Tibial nerve (tissue), 4 donors: ENCODE measurements at regions not wholly inside any gene's neighbourhood (a gene's known extent, or its start where the extent isn't known, plus 50 kb on each side); places are given as distances from the start of the nearest gene placed in this dataset.

Source experiments
- DNase-seq, 2 donors: peaks; one replicate each; pipeline ENCODE4 v3.0.0-alpha.2; 2019; ENCODE audit warnings: low spot score in 2 of 2
- H3K27ac ChIP-seq, 4 donors: fragments of 200-600 bp; sonication (generic) in 3 of 4; one replicate each; pipeline ENCODE4 v1.5.1; 2017 to 2019; ENCODE audit warnings: mild to moderate bottlenecking in 1 of 4
- H3K27me3 ChIP-seq, 2 donors: fragments of 200-600 bp; sonication (generic) in 1 of 2; one replicate each; pipeline versions ENCODE4 v1.5.1 to v1.6.0; 2017 to 2019
- H3K36me3 ChIP-seq, 3 donors: fragments of 200-600 bp; sonication (generic); one replicate each; pipeline ENCODE4 v1.5.1; 2018 to 2019
- H3K4me1 ChIP-seq, 4 donors: fragments of 200-600 bp; sonication (generic) in 3 of 4; one replicate each; pipeline ENCODE4 v1.5.1; 2017 to 2019
- H3K4me3 ChIP-seq, 4 donors: fragments of 200-600 bp; sonication (generic) in 3 of 4; one replicate each; pipeline ENCODE4 v1.5.1; 2017 to 2019; ENCODE audit warnings: mild to moderate bottlenecking in 1 of 4, moderate library complexity in 1 of 4
- H3K9me3 ChIP-seq, 4 donors: fragments of 200-600 bp; sonication (generic) in 3 of 4; one replicate each; pipeline ENCODE4 v1.5.1; 2017 to 2019
- CTCF ChIP-seq, 5 experiments: fragments of 200-600 bp in 3 of 5; fragments of 450-650 bp in 2 of 5; sonication (generic) in 3 of 5; IDR thresholded peaks; one replicate each; pipeline ENCODE4 v1.5.1; 2016 to 2019; ENCODE audit warnings: antibody characterized with exemption in 5 of 5, mild to moderate bottlenecking in 3 of 5, moderate library complexity in 2 of 5
- EP300 ChIP-seq, 2 donors: sonication (generic); formaldehyde crosslinking; IDR thresholded peaks; one replicate each; pipeline ENCODE4 v1.6.1; 2017; ENCODE audit warnings: antibody characterized with exemption in 2 of 2, mild to moderate bottlenecking in 1 of 2
- POLR2A ChIP-seq, 2 donors: fragments of 450-650 bp; IDR thresholded peaks; one replicate each; pipeline ENCODE4 v1.6.1; 2017; ENCODE audit warnings: antibody characterized with exemption in 2 of 2, mild to moderate bottlenecking in 2 of 2, moderate library complexity in 2 of 2
- WGBS, 2 donors: methylation state at CpG; one replicate each; pipeline ENCODE4 v1.1.5; 2018; 5-methylcytosine and 5-hydroxymethylcytosine counted together

- H3K36me3 ChIP-seq = no peaks in the 10 kb centered on the region
- no peak overlapping the region for H3K4me3 ChIP-seq
- no peak overlapping the region for H3K27ac ChIP-seq
- no peak for TF ChIP-seq CTCF (IDR thresholded peaks at IDR 0.05)
- no peak for TF ChIP-seq EP300 (IDR thresholded peaks at IDR 0.05)
- TF ChIP-seq POLR2A (IDR thresholded peaks at IDR 0.05) = no peak
- WGBS, 2 donors = 79 to 80% methylated on average over 2 of the region's 2 CpGs
- H3K9me3 ChIP-seq = no peaks in the 10 kb centered on the region
- H3K27me3 ChIP-seq = no peaks in the 10 kb centered on the region
- H3K4me1 ChIP-seq = no peaks in the 10 kb centered on the region
- DNase-seq = no peak
Measured at GRCh38 chr6:90803956-90804355, 217.1 kb upstream of the MAP3K7 start.

- Histone ChIP-seq H3K36me3 (no peaks in the 10 kb centered on the region), H3K4me1 (no peaks in the 10 kb centered on the region), H3K9me3 (no peaks in the 10 kb centered on the region), H3K27ac (no peak overlapping the region), H3K4me3 (no peak overlapping the region), H3K27me3 (no peaks in the 10 kb centered on the region)
- no peak for DNase-seq
- WGBS, 2 donors = 81 to 92% methylated on average over 2 of the region's 2 CpGs
- TF ChIP-seq EP300 (IDR thresholded peaks at IDR 0.05) (no peak), POLR2A (IDR thresholded peaks at IDR 0.05) (no peak), CTCF (IDR thresholded peaks at IDR 0.05) (no peak)
Measured at GRCh38 chr6:90795078-90795477, 208.2 kb upstream of the MAP3K7 start.

- WGBS, 2 donors = 51 to 75% methylated on average over 2 of the region's 2 CpGs
- no peak overlapping the region for H3K27ac ChIP-seq
- H3K36me3 ChIP-seq = no peaks in the 10 kb centered on the region
- TF ChIP-seq CTCF (IDR thresholded peaks at IDR 0.05) = no peak
- no peak for TF ChIP-seq EP300 (IDR thresholded peaks at IDR 0.05)
- no peak for TF ChIP-seq POLR2A (IDR thresholded peaks at IDR 0.05)
- H3K9me3 ChIP-seq = no peaks in the 10 kb centered on the region
- no peaks in the 10 kb centered on the region for H3K4me1 ChIP-seq
- no peak overlapping the region for H3K4me3 ChIP-seq
- DNase-seq = no peak
- no peaks in the 10 kb centered on the region for H3K27me3 ChIP-seq
Measured at GRCh38 chr6:90793771-90794170, 206.9 kb upstream of the MAP3K7 start.

- WGBS, 2 donors = 79 to 87% methylated on average over 2 of the region's 2 CpGs
- no peaks in the 10 kb centered on the region for H3K4me1 ChIP-seq
- H3K4me3 ChIP-seq = no peak overlapping the region
- H3K27ac ChIP-seq = no peak overlapping the region
- TF ChIP-seq EP300 (IDR thresholded peaks at IDR 0.05) (no peak), POLR2A (IDR thresholded peaks at IDR 0.05) (no peak), CTCF (IDR thresholded peaks at IDR 0.05) (no peak)
- H3K9me3 ChIP-seq = no peaks in the 10 kb centered on the region
- DNase-seq = no peak
- no peaks in the 10 kb centered on the region for H3K36me3 ChIP-seq
- no peaks in the 10 kb centered on the region for H3K27me3 ChIP-seq
Measured at GRCh38 chr6:90790696-90791095, 203.8 kb upstream of the MAP3K7 start.

- H3K9me3 ChIP-seq = no peaks in the 10 kb centered on the region
- H3K4me1 ChIP-seq = no peaks in the 10 kb centered on the region
- no peaks in the 10 kb centered on the region for H3K36me3 ChIP-seq
- no peak for DNase-seq
- H3K4me3 ChIP-seq = no peak overlapping the region
- H3K27me3 ChIP-seq = no peaks in the 10 kb centered on the region
- 55 to 59% methylated on average over 7 of the region's 7 CpGs for WGBS, 2 donors
- H3K27ac ChIP-seq = no peak overlapping the region
- TF ChIP-seq POLR2A (IDR thresholded peaks at IDR 0.05) (no peak), EP300 (IDR thresholded peaks at IDR 0.05) (no peak), CTCF (IDR thresholded peaks at IDR 0.05) (no peak)
Measured at GRCh38 chr6:90790058-90790457, 203.2 kb upstream of the MAP3K7 start.
